ENCODE measurements at regions not wholly inside any gene's neighbourhood (a gene's known extent, or its start where the extent isn't known, plus 50 kb on each side); places are given as distances from the start of the nearest gene placed in this dataset.

DNA sequence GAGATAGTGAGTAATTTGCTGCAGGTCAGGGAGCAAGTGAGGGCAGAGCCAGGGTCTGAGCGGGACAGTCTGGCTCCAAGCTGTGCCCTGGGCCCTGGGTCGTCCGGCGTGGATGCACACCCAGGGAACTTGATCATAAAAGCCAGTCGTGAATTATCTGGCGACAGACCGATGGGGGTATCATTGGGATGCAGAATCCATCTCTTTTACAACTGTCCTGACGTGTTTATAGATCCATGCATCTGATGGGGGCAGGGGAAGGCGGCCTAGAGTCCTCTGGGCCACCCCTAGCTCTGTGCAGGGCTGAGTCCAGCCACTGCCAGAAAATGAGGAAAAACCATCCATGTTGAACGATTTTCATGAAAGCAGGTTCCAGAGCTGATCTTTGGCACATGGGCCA lies 332.8 kb downstream of the C16orf95 start:
- TF ChIP-seq, protein P1, sequence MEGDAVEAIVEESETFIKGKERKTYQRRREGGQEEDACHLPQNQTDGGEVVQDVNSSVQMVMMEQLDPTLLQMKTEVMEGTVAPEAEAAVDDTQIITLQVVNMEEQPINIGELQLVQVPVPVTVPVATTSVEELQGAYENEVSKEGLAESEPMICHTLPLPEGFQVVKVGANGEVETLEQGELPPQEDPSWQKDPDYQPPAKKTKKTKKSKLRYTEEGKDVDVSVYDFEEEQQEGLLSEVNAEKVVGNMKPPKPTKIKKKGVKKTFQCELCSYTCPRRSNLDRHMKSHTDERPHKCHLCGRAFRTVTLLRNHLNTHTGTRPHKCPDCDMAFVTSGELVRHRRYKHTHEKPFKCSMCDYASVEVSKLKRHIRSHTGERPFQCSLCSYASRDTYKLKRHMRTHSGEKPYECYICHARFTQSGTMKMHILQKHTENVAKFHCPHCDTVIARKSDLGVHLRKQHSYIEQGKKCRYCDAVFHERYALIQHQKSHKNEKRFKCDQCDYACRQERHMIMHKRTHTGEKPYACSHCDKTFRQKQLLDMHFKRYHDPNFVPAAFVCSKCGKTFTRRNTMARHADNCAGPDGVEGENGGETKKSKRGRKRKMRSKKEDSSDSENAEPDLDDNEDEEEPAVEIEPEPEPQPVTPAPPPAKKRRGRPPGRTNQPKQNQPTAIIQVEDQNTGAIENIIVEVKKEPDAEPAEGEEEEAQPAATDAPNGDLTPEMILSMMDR (conservative IDR thresholded peaks at IDR 0.05; ENCODE audit: low read depth, low read length) = no peak
- no peak for DNase-seq (ENCODE audit: low read depth)
- H3K4me3 ChIP-seq (ENCODE audit: low read depth, low read length) = no peak overlapping the region

DNA sequence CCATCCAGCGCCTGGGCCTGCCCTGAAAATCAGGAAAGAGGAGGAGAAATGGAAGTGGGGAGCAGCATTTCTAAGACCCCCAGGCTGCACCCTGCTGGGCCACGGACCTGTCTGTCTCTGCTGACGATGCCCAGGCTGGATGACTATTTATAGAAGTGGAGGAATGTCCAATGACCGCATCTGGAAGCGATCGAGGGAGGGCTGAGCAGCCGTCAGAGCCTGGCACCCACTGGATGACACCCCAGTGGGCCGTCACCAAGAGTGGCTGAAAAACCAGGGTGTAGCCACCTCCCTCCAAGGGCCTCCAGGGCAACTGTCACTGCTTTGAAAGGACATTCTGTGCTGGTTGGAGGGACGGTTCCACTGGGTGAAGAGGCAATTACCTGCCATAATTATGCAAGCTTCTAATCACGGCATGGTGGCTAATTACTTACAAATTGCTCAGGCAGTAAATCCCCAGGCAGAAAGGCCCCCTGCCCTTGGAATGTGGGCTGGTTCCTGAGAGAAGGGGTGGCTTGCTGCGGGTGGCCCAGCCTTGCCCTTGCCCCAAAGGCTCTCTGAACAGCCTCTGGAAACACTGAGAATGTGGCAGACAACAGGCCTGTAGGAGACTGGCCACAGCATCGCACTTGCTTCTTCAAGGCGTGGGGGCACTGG lies 332.1 kb downstream of the C16orf95 start:
- no peak overlapping the region for H3K4me3 ChIP-seq (ENCODE audit: low read depth, low read length)
- DNase-seq (ENCODE audit: low read depth) = no peak
- TF ChIP-seq, protein P1 (conservative IDR thresholded peaks at IDR 0.05; ENCODE audit: low read depth, low read length) = no peak

DNA sequence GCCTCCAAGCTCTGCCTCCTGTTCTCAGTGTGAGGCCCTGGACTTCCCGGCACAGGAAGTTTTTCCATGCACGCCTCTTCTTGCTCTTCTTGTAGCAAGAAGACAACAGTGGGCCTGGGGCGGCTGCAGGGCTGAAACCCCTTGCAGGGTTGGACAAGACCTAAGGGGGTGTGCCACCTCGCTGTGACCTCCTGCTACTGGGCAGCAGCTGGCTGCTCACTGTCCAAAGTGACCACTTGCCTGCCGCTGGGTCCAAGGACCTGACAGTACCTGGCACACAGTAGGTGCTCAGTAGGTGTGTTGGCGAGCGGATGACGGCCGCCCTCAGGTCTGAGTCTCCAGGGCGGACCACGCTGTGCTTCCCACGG lies 331.6 kb downstream of the C16orf95 start:
- TF ChIP-seq, protein P1 (conservative IDR thresholded peaks at IDR 0.05; ENCODE audit: low read depth, low read length) = no peak
- DNase-seq (ENCODE audit: low read depth) = no peak
- no peak overlapping the region for H3K4me3 ChIP-seq (ENCODE audit: low read depth, low read length)

DNA sequence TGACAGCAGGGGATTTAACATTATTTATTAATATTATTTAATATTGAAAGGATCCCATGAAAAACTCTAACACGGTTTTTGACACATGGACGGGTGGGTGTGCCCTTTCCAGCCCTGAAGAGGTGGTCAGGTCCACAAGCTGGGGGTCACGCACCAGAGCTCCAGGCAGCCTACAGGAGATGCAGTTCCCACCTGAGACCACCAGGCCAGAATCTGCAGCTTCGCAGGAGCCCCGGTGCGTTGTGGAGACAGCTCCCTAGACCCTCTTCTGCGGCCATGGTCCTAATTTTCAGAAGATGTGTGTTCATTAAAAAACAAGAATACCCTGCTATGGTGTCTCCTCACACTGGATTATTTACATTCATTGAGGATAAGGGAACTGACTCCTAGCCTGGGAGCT lies 331.1 kb downstream of the C16orf95 start:
- H3K4me3 ChIP-seq (ENCODE audit: low read depth, low read length) = no peak overlapping the region
- TF ChIP-seq, protein P1 (conservative IDR thresholded peaks at IDR 0.05; ENCODE audit: low read depth, low read length) = peak; percentile 14
- no peak for DNase-seq (ENCODE audit: low read depth)

DNA sequence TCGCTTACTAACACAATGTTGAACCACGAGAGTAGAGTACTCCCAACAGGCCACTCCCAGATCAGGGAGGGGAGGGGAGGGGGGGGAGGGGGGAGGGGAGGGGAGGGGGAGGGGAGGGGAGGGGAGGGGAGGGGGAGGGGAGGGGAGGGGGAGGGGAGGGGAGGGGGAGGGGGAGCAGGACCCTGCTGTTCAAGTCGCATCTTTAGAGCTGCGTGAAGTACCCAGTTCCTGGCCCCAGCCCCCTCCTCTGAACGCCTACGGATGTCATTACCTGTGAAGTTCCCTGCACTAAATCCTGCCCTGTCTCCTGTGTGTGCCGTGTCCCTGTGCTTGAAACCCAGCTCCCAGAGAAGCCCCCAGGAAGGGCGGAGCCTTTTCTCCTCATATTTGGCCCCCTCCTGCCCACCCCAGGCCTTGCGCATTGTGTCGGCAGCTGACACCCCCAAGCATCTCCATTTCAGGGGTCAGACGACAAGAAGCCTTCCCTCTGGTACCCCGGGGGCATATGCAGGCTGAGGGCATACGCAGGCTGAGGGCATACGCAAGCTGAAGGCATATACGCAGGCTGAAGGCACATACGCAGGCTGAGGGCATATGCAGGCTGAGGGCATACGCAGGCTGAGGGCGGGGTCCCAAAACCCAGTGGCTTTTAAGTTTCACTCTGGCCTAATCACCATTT lies 330.2 kb downstream of the C16orf95 start:
- DNase-seq (ENCODE audit: low read depth) = no peak
- TF ChIP-seq, protein P1 (conservative IDR thresholded peaks at IDR 0.05; ENCODE audit: low read depth, low read length) = no peak

DNA sequence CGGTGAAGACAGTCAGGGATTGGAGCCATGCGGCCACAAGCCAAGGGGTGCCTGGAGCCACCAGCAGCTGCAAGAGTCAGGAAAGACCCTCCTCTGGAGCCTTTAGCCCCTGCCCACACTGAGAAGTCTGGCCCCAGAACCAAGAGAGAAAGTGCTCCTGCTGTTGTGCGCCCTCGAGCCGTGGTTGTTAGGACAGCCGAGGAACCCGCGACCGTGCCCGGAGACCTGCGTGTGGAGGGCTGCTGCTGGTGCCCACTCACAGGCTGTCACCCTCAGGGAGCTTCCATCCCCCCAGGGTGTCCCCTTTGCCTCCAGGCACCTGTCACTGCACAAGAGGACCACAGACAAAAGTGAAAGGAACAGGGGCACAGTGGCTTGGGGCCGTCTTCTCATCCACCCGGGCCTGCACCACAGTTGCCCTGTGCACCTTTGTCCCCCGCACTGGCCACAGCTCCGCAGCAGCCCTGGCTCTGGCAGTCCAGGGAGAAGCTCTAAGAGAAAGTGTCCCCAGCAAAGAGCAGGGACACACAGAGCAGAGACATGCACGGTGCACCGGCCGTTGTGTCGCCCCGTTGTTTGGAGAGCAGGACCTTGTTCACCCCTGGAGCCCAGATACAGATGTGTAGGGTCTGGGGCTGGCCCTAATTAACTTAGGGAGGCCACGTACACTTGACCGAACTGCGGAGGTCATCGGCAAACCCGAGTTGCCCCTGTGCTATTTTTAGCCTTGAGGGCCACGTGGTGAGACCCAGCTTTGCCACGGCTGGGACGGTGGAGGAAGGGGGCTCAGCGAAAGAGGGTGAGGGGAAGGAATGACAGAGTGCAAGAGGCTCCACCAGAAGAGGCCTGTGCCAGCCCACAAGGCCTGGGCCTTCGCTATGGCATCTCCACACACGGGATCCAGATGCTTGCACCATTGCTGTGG lies 329.2 kb downstream of the C16orf95 start:
- DNase-seq (ENCODE audit: low read depth) = no peak
- no peak overlapping the region for H3K4me3 ChIP-seq (ENCODE audit: low read depth, low read length)
- TF ChIP-seq, protein P1 (conservative IDR thresholded peaks at IDR 0.05; ENCODE audit: low read depth, low read length) = no peak

More for the DNA sequence above, 330.2 kb downstream of the C16orf95 start:
- no peak overlapping the region for H3K4me3 ChIP-seq (ENCODE audit: low read depth, low read length)
